Endothelial cell of umbilical vein (primary cell): ENCODE measurements at regions not wholly inside any gene's neighbourhood (a gene's known extent, or its start where the extent isn't known, plus 50 kb on each side); places are given as distances from the start of the nearest gene placed in this dataset.

Experiments
- BruUV-seq: library from RNA; stranded (reverse); fragments of 400-500 nt; replicated peaks from 2 replicates; lab custom pipeline; 2021; lab: Mats Ljungman, UMichigan
- CTCF ChIA-PET: fragments of 300-600, 350-600 bp; sonication (Branson Sonifier 250); formaldehyde crosslinking; loops from one replicate; lab custom pipeline; 2021; ENCODE audit warnings: antibody characterized with exemption, inconsistent platforms; lab: Charles Lee
- POLR2A ChIA-PET: fragments of 300-600, 350-600 bp; sonication (Branson Sonifier 250); formaldehyde crosslinking; loops from one replicate; lab custom pipeline; 2021; ENCODE audit warnings: antibody characterized with exemption, inconsistent platforms; lab: Charles Lee
- DNase-seq: peaks from one replicate; pipeline ENCODE4 v3.0.0-alpha.2; 2011; ENCODE audit warnings: low read depth, low spot score
- FAIRE-seq: peaks from 2 replicates; lab custom pipeline; 2011; peaks lifted over from hg19 to GRCh38; lab: Jason Lieb, UNC
- H2AFZ ChIP-seq: 2 replicates; pipeline ENCODE4 v1.6.0; 2012; ENCODE audit warnings: low read depth, low read length, control low read depth, inconsistent platforms
- H3K27ac ChIP-seq: 2 replicates; pipeline ENCODE4 v1.5.1; 2011; ENCODE audit warnings: low read depth, mild to moderate bottlenecking, control low read depth, low read length, moderate library complexity; ENCODE audit not compliant: insufficient read depth
- H3K27me3 ChIP-seq, 2 experiments: 2 replicates each; pipeline versions ENCODE4 v1.6.0 to v1.6.1; 2011; ENCODE audit warnings: low read length in 2 of 2, mixed read lengths in 1 of 2; ENCODE audit not compliant: control insufficient read depth in 2 of 2, insufficient read depth in 2 of 2
- H3K36me3 ChIP-seq, 2 experiments: 2 replicates in 1 of 2; 3 replicates in 1 of 2; pipeline ENCODE4 v1.5.1; 2011; ENCODE audit warnings: low read length in 2 of 2, mild to moderate bottlenecking in 1 of 2, moderate library complexity in 1 of 2; ENCODE audit not compliant: control insufficient read depth in 2 of 2, insufficient read depth in 2 of 2; ENCODE audit errors: extremely low read depth in 1 of 2
- H3K4me1 ChIP-seq: 3 replicates; pipeline ENCODE4 v1.5.1; 2011; ENCODE audit warnings: mild to moderate bottlenecking, low read length; ENCODE audit not compliant: control insufficient read depth, insufficient read depth; ENCODE audit errors: extremely low read depth
- H3K4me2 ChIP-seq: 2 replicates; pipeline ENCODE4 v1.6.1; 2011; ENCODE audit warnings: low read length, control low read depth, mixed read lengths; ENCODE audit not compliant: insufficient read depth
- H3K4me3 ChIP-seq, 3 experiments: fragments of 200-600 bp in 1 of 3; sonication (generic), shearing (Covaris generic) in 1 of 3; replicated peaks in 1 of 3; 2 replicates each; pipeline ENCODE4 v1.5.1; 2011 to 2016; ENCODE audit warnings: control low read depth in 3 of 3, low read length in 3 of 3, mild to moderate bottlenecking in 2 of 3, inconsistent platforms in 1 of 3, low read depth in 1 of 3, moderate library complexity in 1 of 3; ENCODE audit not compliant: insufficient read depth in 1 of 3
- H3K79me2 ChIP-seq: 2 replicates; pipeline ENCODE4 v1.6.0; 2012; ENCODE audit warnings: low read length, inconsistent platforms; ENCODE audit not compliant: control insufficient read depth, insufficient read depth
- H3K9ac ChIP-seq: replicated peaks from 2 replicates; pipeline ENCODE3; 2011; ENCODE audit warnings: low read length, control low read depth; ENCODE audit not compliant: insufficient read depth; ENCODE audit errors: extremely low read depth
- H3K9me1 ChIP-seq: replicated peaks from 3 replicates; pipeline ENCODE4 v1.6.0; 2011; ENCODE audit warnings: mild to moderate bottlenecking, low read length; ENCODE audit not compliant: control insufficient read depth, insufficient read depth; ENCODE audit errors: extremely low read depth
- H3K9me3 ChIP-seq: replicated peaks from 2 replicates; pipeline ENCODE4 v1.5.1; 2012; ENCODE audit warnings: low read length, inconsistent platforms; ENCODE audit not compliant: control insufficient read depth, insufficient read depth
- H4K20me1 ChIP-seq: replicated peaks from 2 replicates; pipeline ENCODE3; 2011; ENCODE audit warnings: mild to moderate bottlenecking, low read length; ENCODE audit not compliant: control insufficient read depth, insufficient read depth; ENCODE audit errors: extremely low read depth
- FOS ChIP-seq: IDR thresholded peaks from 2 replicates; pipeline ENCODE4 v1.6.1; 2011; ENCODE audit warnings: mild to moderate bottlenecking, low read length, moderate library complexity, borderline replicate concordance; ENCODE audit not compliant: insufficient read depth
- GATA2 ChIP-seq: IDR thresholded peaks from 2 replicates; pipeline ENCODE4 v1.7.0; 2011; ENCODE audit warnings: low read depth, mild to moderate bottlenecking, moderate library complexity, mixed read lengths, low read length; ENCODE audit not compliant: insufficient read length, insufficient read depth
- MYC ChIP-seq: IDR thresholded peaks from one replicate; pipeline ENCODE4 v1.6.1; 2011; ENCODE audit warnings: mild to moderate bottlenecking, low read depth, low read length
- POLR2A ChIP-seq: IDR thresholded peaks from 2 replicates; pipeline ENCODE4 v1.6.1; 2012; ENCODE audit warnings: low read depth, mild to moderate bottlenecking, control low read depth, low read length
- POLR2AphosphoS5 ChIP-seq: IDR thresholded peaks from 2 replicates; pipeline ENCODE4 v1.6.1; 2012; ENCODE audit warnings: low read depth, mild to moderate bottlenecking, control low read depth, low read length, moderate library complexity; ENCODE audit not compliant: insufficient read depth
- dilution Hi-C: fragments of 300-500 bp; cut with MboI; formaldehyde crosslinking; loops from one replicate; pipeline ENCODE4 v1.15.0; 2019; ENCODE audit warnings: low sequenced_read_pairs; ENCODE audit not compliant: extremely low pct_ligation_motif_present
- intact Hi-C: fragments of 100-400 bp; cut with micrococcal nuclease; formaldehyde crosslinking; loops from one replicate; pipeline ENCODE4 v1.10.0; 2022
- TF ChIP-seq, protein P1 (sequence below), 2 donors: IDR thresholded peaks; 1 replicate in 1 of 2; 2 replicates in 1 of 2; pipeline ENCODE4 v1.5.1; 2011; ENCODE audit warnings: low read length in 2 of 2, mild to moderate bottlenecking in 2 of 2, moderate library complexity in 2 of 2, control low read depth in 1 of 2, inconsistent platforms in 1 of 2, low read depth in 1 of 2; ENCODE audit not compliant: insufficient read depth in 1 of 2; ENCODE audit errors: extremely low read depth in 1 of 2
- TF ChIP-seq, protein P2 (sequence below): IDR thresholded peaks from 2 replicates; pipeline ENCODE4 v1.6.1; 2011; ENCODE audit not compliant: insufficient read depth, insufficient read length

DNA sequence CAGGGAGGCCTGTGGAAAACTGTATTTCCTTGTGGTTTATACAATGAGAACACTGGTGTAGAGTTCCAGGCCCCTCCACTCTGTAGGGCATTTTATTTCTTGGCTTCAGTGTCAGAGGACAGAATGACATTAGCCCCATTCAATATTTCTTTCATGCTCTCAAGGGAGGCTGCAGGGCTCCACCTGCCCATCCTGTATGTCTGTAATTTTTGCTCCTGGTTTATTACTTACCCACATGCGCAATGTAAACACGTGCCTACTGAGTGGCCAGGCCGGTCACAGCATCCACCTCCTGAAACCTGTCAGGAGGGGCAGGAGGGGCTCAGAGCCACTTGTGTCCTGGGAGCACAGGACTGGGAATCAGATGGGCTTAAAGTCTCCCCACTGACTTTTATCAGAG is 82.4 kb downstream of the GADD45G start:
- Histone ChIP-seq H3K4me2 (no peak overlapping the region), H3K4me1 (no peaks in the 10 kb centered on the region), H3K36me3 (no peaks in the 10 kb centered on the region), H3K9me1 (no peaks in the 10 kb centered on the region), H3K9ac (no peak overlapping the region), H3K27ac (no peak overlapping the region), H3K9me3 (no peaks in the 10 kb centered on the region), H3K27me3 (no peaks in the 10 kb centered on the region), H4K20me1 (no peaks in the 10 kb centered on the region), H2AFZ (no peak overlapping the region), H3K79me2 (no peaks in the 10 kb centered on the region), H3K4me3 (no peak overlapping the region)
- dilution Hi-C loops (no loop called here), intact Hi-C loops (no loop called here)
- TF ChIP-seq MYC, result no peak
- TF ChIP-seq, protein P1, sequence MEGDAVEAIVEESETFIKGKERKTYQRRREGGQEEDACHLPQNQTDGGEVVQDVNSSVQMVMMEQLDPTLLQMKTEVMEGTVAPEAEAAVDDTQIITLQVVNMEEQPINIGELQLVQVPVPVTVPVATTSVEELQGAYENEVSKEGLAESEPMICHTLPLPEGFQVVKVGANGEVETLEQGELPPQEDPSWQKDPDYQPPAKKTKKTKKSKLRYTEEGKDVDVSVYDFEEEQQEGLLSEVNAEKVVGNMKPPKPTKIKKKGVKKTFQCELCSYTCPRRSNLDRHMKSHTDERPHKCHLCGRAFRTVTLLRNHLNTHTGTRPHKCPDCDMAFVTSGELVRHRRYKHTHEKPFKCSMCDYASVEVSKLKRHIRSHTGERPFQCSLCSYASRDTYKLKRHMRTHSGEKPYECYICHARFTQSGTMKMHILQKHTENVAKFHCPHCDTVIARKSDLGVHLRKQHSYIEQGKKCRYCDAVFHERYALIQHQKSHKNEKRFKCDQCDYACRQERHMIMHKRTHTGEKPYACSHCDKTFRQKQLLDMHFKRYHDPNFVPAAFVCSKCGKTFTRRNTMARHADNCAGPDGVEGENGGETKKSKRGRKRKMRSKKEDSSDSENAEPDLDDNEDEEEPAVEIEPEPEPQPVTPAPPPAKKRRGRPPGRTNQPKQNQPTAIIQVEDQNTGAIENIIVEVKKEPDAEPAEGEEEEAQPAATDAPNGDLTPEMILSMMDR (IDR thresholded peaks at IDR 0.05; ENCODE audit: extremely low read depth in 1 of 2, insufficient read depth in 1 of 2, low read depth in 1 of 2, low read length in 2 of 2), result no peak
- TF ChIP-seq POLR2A, result no peak
- TF ChIP-seq GATA2, result no peak
- TF ChIP-seq FOS, result no peak
- no peak for TF ChIP-seq POLR2AphosphoS5
- TF ChIP-seq, protein P2, sequence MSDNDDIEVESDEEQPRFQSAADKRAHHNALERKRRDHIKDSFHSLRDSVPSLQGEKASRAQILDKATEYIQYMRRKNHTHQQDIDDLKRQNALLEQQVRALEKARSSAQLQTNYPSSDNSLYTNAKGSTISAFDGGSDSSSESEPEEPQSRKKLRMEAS, result no peak
- FAIRE-seq (no peak), DNase-seq (no peak)
- ChIA-PET POLR2A (no interaction called here), CTCF (no interaction called here)
- no TSS peak for BruUV-seq
